ENCODE measurements at regions not wholly inside any gene's neighbourhood (a gene's known extent, or its start where the extent isn't known, plus 50 kb on each side); places are given as distances from the start of the nearest gene placed in this dataset.
A peak's percentile ranks its signal among the peaks of the same experiment; 100 is the strongest.
"Not testable (repeated sequence)": the region's sequence is repeated elsewhere in the genome, so short reads cannot be mapped to it uniquely, and the experiment has no call there.

GRCh38 chr7:112678626-112679025 lies 111.6 kb downstream of the TMEM168 start:
- no peak for DNase-seq (ENCODE audit: low spot score)

GRCh38 chr7:112689466-112690177 lies 100.6 kb downstream of the TMEM168 start:
- DNase-seq (ENCODE audit: low spot score): not testable (repeated sequence)

GRCh38 chr7:112692333-112692732 lies 97.9 kb downstream of the TMEM168 start:
- no peak for DNase-seq (ENCODE audit: low spot score)

- not testable (repeated sequence) for DNase-seq (ENCODE audit: low spot score)
These were observed 93.0 kb downstream of the TMEM168 start for GRCh38 chr7:112697211-112697610.

GRCh38 chr7:112699725-112700513 lies 90.3 kb downstream of the TMEM168 start:
- peak; percentile 14 for DNase-seq (ENCODE audit: low spot score)

GRCh38 chr7:112701456-112701855 lies 88.7 kb downstream of the TMEM168 start:
- no peak for DNase-seq (ENCODE audit: low spot score)

- DNase-seq (ENCODE audit: low spot score): no peak
These were observed 82.5 kb downstream of the TMEM168 start for GRCh38 chr7:112707655-112708054.

- no peak for DNase-seq (ENCODE audit: low spot score)
These were observed 82.0 kb downstream of the TMEM168 start for GRCh38 chr7:112708236-112708635.

Data from kidney tubule cell (primary cell).